ENCODE measurements at regions not wholly inside any gene's neighbourhood (a gene's known extent, or its start where the extent isn't known, plus 50 kb on each side); places are given as distances from the start of the nearest gene placed in this dataset.

GRCh38 chr11:81039916-81040524 is 1599.2 kb upstream of the TENM4 start (continued):
- no peak for TF ChIP-seq SOX6 (IDR thresholded peaks at IDR 0.05)
- TF ChIP-seq SOX6 (CRISPR knock-in tag; IDR thresholded peaks at IDR 0.05) = peak; percentile 63; the same call in 1 of the 2 replicates
- TF ChIP-seq AHR (CRISPR knock-in tag; IDR thresholded peaks at IDR 0.05) = no peak
- no peak for TF ChIP-seq POLR2G (IDR thresholded peaks at IDR 0.05; ENCODE audit: low read depth, low read length)
- TF ChIP-seq ZNF329 (CRISPR knock-in tag; IDR thresholded peaks at IDR 0.05; ENCODE audit: low read depth) = no peak
- TF ChIP-seq ARID5B (CRISPR knock-in tag; IDR thresholded peaks at IDR 0.05) = peak; percentile 49; the same call in 1 of the 2 replicates
- TF ChIP-seq GZF1 (CRISPR knock-in tag; IDR thresholded peaks at IDR 0.05) = no peak
- no peak for TF ChIP-seq ZNF430 (CRISPR knock-in tag; IDR thresholded peaks at IDR 0.05)
- no peak for TF ChIP-seq ZFP36L1 (CRISPR knock-in tag; IDR thresholded peaks at IDR 0.05)
- TF ChIP-seq THAP8 (CRISPR knock-in tag; IDR thresholded peaks at IDR 0.05; ENCODE audit: borderline replicate concordance) = no peak
- TF ChIP-seq PAWR (CRISPR knock-in tag; IDR thresholded peaks at IDR 0.05; ENCODE audit: borderline replicate concordance) = no peak
- TF ChIP-seq ZNF282 (IDR thresholded peaks at IDR 0.05; ENCODE audit: partially characterized antibody) = no peak
- TF ChIP-seq NCOR1 (IDR thresholded peaks at IDR 0.05; ENCODE audit: borderline replicate concordance, low read length) = no peak
- peak; percentile 83 for TF ChIP-seq MAFF (IDR thresholded peaks at IDR 0.05; ENCODE audit: low read depth, low read length)
- no peak for TF ChIP-seq POGZ (CRISPR knock-in tag; IDR thresholded peaks at IDR 0.05)
- TF ChIP-seq DMAP1 (CRISPR knock-in tag; IDR thresholded peaks at IDR 0.05) = no peak
- TF ChIP-seq SMARCE1 (IDR thresholded peaks at IDR 0.05; ENCODE audit: borderline replicate concordance) = no peak
- TF ChIP-seq ZFP36L2 (CRISPR knock-in tag; IDR thresholded peaks at IDR 0.05) = no peak
- no peak for TF ChIP-seq KAT2B (IDR thresholded peaks at IDR 0.05; ENCODE audit: borderline replicate concordance, low read depth, low read length)
- TF ChIP-seq TMF1 (CRISPR knock-in tag; IDR thresholded peaks at IDR 0.05; ENCODE audit: low read depth) = no peak
- peak in 1 of 2 experiments; percentile 29; a peak in 1 of 4 replicates for TF ChIP-seq EP300 (IDR thresholded peaks at IDR 0.05; ENCODE audit: low read depth in 2 of 2, low read length in 2 of 2)
- no peak for TF ChIP-seq EP300 (CRISPR knock-in tag; IDR thresholded peaks at IDR 0.05; ENCODE audit: borderline replicate concordance)
- no peak for TF ChIP-seq ATF2 (CRISPR knock-in tag; IDR thresholded peaks at IDR 0.05)
- no peak for TF ChIP-seq ZNF777 (CRISPR knock-in tag; IDR thresholded peaks at IDR 0.05)
- no peak for TF ChIP-seq HDAC1 (CRISPR knock-in tag; IDR thresholded peaks at IDR 0.05)
- TF ChIP-seq PPARG (CRISPR knock-in tag; conservative IDR thresholded peaks at IDR 0.05) = no peak
- no peak for TF ChIP-seq ZNF24 (IDR thresholded peaks at IDR 0.05)
- TF ChIP-seq ARID2 (CRISPR knock-in tag; IDR thresholded peaks at IDR 0.05; ENCODE audit: borderline replicate concordance) = no peak
